GM12873 (cell line): ENCODE measurements at regions not wholly inside any gene's neighbourhood (a gene's known extent, or its start where the extent isn't known, plus 50 kb on each side); places are given as distances from the start of the nearest gene placed in this dataset.

Experiments
- TF ChIP-seq, protein P1 (sequence below): IDR thresholded peaks from 2 replicates; pipeline ENCODE4 v1.5.1; 2012; ENCODE audit warnings: low read depth, mild to moderate bottlenecking, moderate library complexity, low read length, control low read depth; ENCODE audit not compliant: insufficient read depth; ENCODE audit errors: missing control alignments

DNA sequence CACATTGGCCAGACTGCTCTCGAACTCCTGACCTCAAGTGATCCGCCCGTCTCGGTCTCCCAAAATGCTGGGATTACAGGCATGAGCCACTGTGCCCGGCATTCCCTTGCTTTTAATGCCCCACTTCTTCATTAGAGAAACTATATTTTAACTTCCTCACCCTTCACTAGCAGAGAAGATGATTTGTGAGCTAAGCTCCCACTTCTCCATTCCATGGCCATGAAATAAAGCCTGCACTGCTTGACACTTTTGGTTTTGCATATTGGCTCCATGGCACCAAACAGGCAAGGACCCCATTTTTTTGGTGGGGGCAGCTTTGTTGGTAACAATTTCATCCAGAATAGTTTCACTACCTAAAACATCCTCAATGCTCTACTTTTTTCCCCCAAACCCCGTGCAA is 145.3 kb downstream of the TFAP2B start:
- TF ChIP-seq, protein P1, sequence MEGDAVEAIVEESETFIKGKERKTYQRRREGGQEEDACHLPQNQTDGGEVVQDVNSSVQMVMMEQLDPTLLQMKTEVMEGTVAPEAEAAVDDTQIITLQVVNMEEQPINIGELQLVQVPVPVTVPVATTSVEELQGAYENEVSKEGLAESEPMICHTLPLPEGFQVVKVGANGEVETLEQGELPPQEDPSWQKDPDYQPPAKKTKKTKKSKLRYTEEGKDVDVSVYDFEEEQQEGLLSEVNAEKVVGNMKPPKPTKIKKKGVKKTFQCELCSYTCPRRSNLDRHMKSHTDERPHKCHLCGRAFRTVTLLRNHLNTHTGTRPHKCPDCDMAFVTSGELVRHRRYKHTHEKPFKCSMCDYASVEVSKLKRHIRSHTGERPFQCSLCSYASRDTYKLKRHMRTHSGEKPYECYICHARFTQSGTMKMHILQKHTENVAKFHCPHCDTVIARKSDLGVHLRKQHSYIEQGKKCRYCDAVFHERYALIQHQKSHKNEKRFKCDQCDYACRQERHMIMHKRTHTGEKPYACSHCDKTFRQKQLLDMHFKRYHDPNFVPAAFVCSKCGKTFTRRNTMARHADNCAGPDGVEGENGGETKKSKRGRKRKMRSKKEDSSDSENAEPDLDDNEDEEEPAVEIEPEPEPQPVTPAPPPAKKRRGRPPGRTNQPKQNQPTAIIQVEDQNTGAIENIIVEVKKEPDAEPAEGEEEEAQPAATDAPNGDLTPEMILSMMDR, result no peak

- TF ChIP-seq, protein P1, result no peak
These were observed 146.8 kb downstream of the TFAP2B start for GRCh38 chr6:50965495-50965894.

- TF ChIP-seq, protein P1, result no peak
These were observed 147.9 kb downstream of the TFAP2B start for GRCh38 chr6:50966532-50966931.

DNA sequence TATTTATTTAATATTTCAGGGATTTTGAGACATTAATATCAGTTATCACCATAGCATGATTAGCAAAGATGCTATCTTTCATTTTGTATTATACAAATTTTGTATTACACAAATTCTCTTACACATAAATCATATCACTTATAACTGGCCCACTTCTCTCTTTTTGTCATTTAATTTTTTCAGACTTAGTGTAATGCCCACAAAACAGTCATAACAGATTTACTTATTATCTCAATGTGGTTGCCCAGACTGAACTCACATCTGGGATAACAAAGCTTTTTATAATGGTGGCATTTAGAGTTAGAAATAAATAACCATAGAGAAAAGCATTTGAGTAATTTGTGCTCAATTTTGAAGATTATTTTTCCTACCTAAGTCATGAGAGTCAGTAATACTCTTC is 148.3 kb downstream of the TFAP2B start:
- TF ChIP-seq, protein P1, result no peak

DNA sequence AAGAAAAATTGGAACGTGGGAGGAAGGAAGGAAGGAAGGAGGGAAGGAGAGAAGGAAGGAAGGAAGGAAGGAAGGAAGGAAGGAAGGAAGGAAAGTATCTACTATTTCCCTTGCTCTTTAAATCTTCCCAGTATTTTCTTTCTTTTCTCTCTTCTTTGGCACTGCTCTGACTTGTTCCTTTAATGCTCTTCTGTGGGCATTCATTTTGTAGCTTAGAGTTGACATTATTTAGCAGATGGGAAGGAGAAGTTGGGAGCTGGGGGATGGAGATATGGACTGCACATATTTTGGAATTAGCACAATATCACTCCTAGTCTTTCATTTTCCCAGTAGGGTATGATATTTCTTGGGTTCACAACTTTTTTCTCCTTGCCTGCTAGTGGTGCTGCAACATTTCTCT is 152.2 kb downstream of the TFAP2B start:
- TF ChIP-seq, protein P1, result no peak

DNA sequence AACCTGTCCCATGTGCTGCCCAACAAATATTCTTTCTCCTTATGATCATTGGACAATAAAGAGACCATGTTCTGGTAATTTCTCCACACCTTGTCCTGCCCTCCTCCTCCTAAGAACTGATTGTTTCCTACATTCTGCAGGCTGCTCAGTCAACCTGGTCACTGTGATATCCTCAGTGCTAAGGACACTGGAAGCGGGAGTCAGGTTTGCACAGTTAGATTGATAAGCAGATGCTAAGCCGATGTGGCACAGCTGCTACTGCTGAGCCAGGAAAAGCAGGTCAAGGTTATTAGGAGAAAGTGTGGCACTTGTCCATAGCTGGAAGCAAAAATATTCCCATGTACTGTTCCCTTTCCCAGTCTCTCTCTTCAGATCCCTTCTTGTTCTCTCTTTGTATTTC is 154.8 kb downstream of the TFAP2B start:
- TF ChIP-seq, protein P1, result no peak

DNA sequence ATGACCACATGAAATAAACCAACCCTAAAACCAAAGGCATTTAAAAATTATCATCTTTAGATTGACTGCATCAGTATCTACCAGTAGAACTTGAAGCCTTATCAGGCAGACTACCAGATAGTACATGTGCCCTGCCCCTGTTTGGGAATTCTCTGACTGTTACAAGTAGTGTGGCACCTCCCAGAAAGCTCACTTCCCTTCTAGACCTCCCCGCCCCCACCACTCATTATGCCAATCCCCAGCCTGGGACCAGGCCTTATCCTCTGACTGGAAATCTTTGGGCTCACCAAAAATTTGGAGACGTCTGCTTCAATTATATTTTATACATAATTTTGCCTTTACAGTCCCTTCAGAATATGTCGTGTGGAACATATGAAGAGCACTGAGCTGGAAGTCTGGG is 155.6 kb downstream of the TFAP2B start:
- TF ChIP-seq, protein P1, result no peak
